SK-N-SH (cell line): ENCODE measurements at regions not wholly inside any gene's neighbourhood (a gene's known extent, or its start where the extent isn't known, plus 50 kb on each side); places are given as distances from the start of the nearest gene placed in this dataset.

ENCODE experiments used
- CTCF ChIA-PET: fragments of 300-600, 350-600 bp; formaldehyde crosslinking; extraction: SDS; loops from one replicate; lab custom pipeline; 2021; lab: Yijun Ruan, JAX
- POLR2A ChIA-PET: fragments of 350-600 bp; sonication (Branson Sonifier 250); formaldehyde crosslinking; extraction: SDS; loops from one replicate; lab custom pipeline; 2020; ENCODE audit warnings: antibody characterized with exemption, inconsistent platforms; lab: Yijun Ruan, JAX
- DNase-seq: peaks from one replicate; pipeline ENCODE4 v3.0.0; 2012
- H2AFZ ChIP-seq: fragments of 200-600 bp; sonication (generic); 2 replicates; pipeline ENCODE4 v1.8.1; 2016; ENCODE audit warnings: antibody characterized with exemption, mild to moderate bottlenecking, low read depth
- H3F3A ChIP-seq: fragments of 200-600 bp; sonication (generic); replicated peaks from 2 replicates; pipeline ENCODE3; 2016; ENCODE audit warnings: antibody characterized with exemption, mild to moderate bottlenecking; ENCODE audit not compliant: insufficient read depth
- H3K27ac ChIP-seq, 2 experiments: fragments of 200-500 bp in 1 of 2; fragments of 200-600 bp in 1 of 2; sonication (Bioruptor generic) in 1 of 2; sonication (generic), shearing (Covaris generic) in 1 of 2; 2 replicates each; pipeline versions ENCODE4 v1.5.1 to v1.6.1; 2014 to 2016; ENCODE audit warnings: low read depth in 2 of 2, inconsistent platforms in 1 of 2, low read length in 1 of 2, mild to moderate bottlenecking in 1 of 2, mixed read lengths in 1 of 2
- H3K27me3 ChIP-seq: fragments of 200-600 bp; sonication (generic), shearing (Covaris generic); 2 replicates; pipeline ENCODE4 v1.6.1; 2016; ENCODE audit warnings: mixed run types; ENCODE audit not compliant: insufficient read depth
- H3K36me3 ChIP-seq, 2 experiments: fragments of 200-500 bp in 1 of 2; fragments of 200-600 bp in 1 of 2; sonication (Bioruptor generic) in 1 of 2; sonication (generic) in 1 of 2; replicated peaks in 1 of 2; 2 replicates each; pipeline versions ENCODE3 to v1.5.1; 2014 to 2016; ENCODE audit warnings: low read length in 1 of 2, mild to moderate bottlenecking in 1 of 2; ENCODE audit not compliant: insufficient read depth in 2 of 2, control insufficient read depth in 1 of 2
- H3K4me1 ChIP-seq, 2 experiments: fragments of 200-500 bp in 1 of 2; fragments of 200-600 bp in 1 of 2; sonication (Bioruptor generic) in 1 of 2; sonication (generic), shearing (Covaris generic) in 1 of 2; 2 replicates each; pipeline versions ENCODE4 v1.5.1 to v1.6.1; 2014 to 2016; ENCODE audit warnings: low read depth in 1 of 2, low read length in 1 of 2, mixed run types in 1 of 2; ENCODE audit not compliant: insufficient read depth in 2 of 2, control insufficient read depth in 1 of 2
- H3K4me2 ChIP-seq: fragments of 200-600 bp; sonication (generic), shearing (Covaris generic); 2 replicates; pipeline ENCODE4 v1.6.1; 2017; ENCODE audit warnings: mixed run types
- H3K4me3 ChIP-seq, 2 experiments: fragments of 200-500 bp in 1 of 2; fragments of 200-600 bp in 1 of 2; sonication (Bioruptor generic) in 1 of 2; sonication (generic), shearing (Covaris generic) in 1 of 2; 2 replicates each; pipeline versions ENCODE4 v1.5.1 to v1.8.1; 2014 to 2016; ENCODE audit warnings: low read depth in 2 of 2, inconsistent platforms in 1 of 2, low read length in 1 of 2, mild to moderate bottlenecking in 1 of 2, mixed read lengths in 1 of 2, moderate library complexity in 1 of 2
- H3K79me2 ChIP-seq: fragments of 200-600 bp; sonication (generic); 2 replicates; pipeline ENCODE4 v1.8.1; 2017; ENCODE audit warnings: mild to moderate bottlenecking; ENCODE audit not compliant: insufficient read depth
- H3K9ac ChIP-seq: fragments of 200-600 bp; sonication (generic); 2 replicates; pipeline ENCODE4 v1.6.1; 2017; ENCODE audit warnings: mixed run types
- H3K9me2 ChIP-seq: fragments of 200-600 bp; sonication (generic); 2 replicates; pipeline ENCODE4 v1.6.1; 2017; ENCODE audit warnings: mixed run types
- H3K9me3 ChIP-seq: fragments of 200-600 bp; sonication (generic); 2 replicates; pipeline ENCODE4 v1.6.1; 2017; ENCODE audit warnings: mixed run types, mild to moderate bottlenecking, moderate library complexity
- H4K20me1 ChIP-seq: fragments of 200-600 bp; sonication (generic); 2 replicates; pipeline ENCODE4 v1.6.1; 2017; ENCODE audit warnings: mild to moderate bottlenecking, mixed run types; ENCODE audit not compliant: insufficient read depth
- EP300 ChIP-seq, 2 experiments: IDR thresholded peaks; 2 replicates each; pipeline versions ENCODE4 v1.4.0 to v1.6.1; 2012; ENCODE audit warnings: borderline replicate concordance in 1 of 2, low read depth in 1 of 2, low read length in 1 of 2
- FOXM1 ChIP-seq: IDR thresholded peaks from 2 replicates; pipeline ENCODE4 v1.4.0; 2012; ENCODE audit warnings: low read depth, mild to moderate bottlenecking
- GATA2 ChIP-seq: sonication (generic); formaldehyde crosslinking; IDR thresholded peaks from 2 replicates; pipeline ENCODE4 v1.5.0; 2020; ENCODE audit warnings: mild to moderate bottlenecking, missing genetic modification reagents
- MXI1 ChIP-seq: IDR thresholded peaks from 2 replicates; pipeline ENCODE4 v1.6.1; 2012; ENCODE audit warnings: mild to moderate bottlenecking, low read depth, low read length, improper control_type of control experiment
- POLR2AphosphoS5 ChIP-seq: IDR thresholded peaks from 2 replicates; pipeline ENCODE4 v1.6.1; 2012; ENCODE audit warnings: low read depth, low read length
- RAD21 ChIP-seq: IDR thresholded peaks from 2 replicates; pipeline ENCODE4 v1.6.1; 2012; ENCODE audit warnings: mild to moderate bottlenecking, low read length
- RFX5 ChIP-seq: IDR thresholded peaks from 2 replicates; pipeline ENCODE4 v1.6.1; 2012; ENCODE audit warnings: mild to moderate bottlenecking, improper control_type of control experiment, low read length
- RXRA ChIP-seq: IDR thresholded peaks from 2 replicates; pipeline ENCODE4 v1.4.0; 2012; ENCODE audit warnings: low read depth, mild to moderate bottlenecking, borderline replicate concordance
- SIN3A ChIP-seq: IDR thresholded peaks from 2 replicates; pipeline ENCODE4 v1.6.1; 2012; ENCODE audit warnings: low read depth, mild to moderate bottlenecking, low read length, moderate library complexity, borderline replicate concordance
- SMC3 ChIP-seq: IDR thresholded peaks from 2 replicates; pipeline ENCODE4 v1.6.1; 2012; ENCODE audit warnings: low read depth, low read length, improper control_type of control experiment
- TEAD4 ChIP-seq: IDR thresholded peaks from 2 replicates; pipeline ENCODE4 v1.4.0; 2012; ENCODE audit warnings: mild to moderate bottlenecking, borderline replicate concordance; ENCODE audit not compliant: insufficient read depth
- YY1 ChIP-seq: IDR thresholded peaks from 2 replicates; pipeline ENCODE4 v1.4.0; 2012; ENCODE audit warnings: low read depth, mild to moderate bottlenecking
- WGBS: methylation state at CpG from one replicate; pipeline ENCODE4 v1.1.6; 2017; ENCODE audit warnings: low lambda C conversion rate; 5-methylcytosine and 5-hydroxymethylcytosine counted together
- TF ChIP-seq, protein P1 (sequence below): IDR thresholded peaks from 2 replicates; pipeline ENCODE4 v1.6.1; 2012; ENCODE audit warnings: mild to moderate bottlenecking, low read depth, low read length, moderate library complexity
- TF ChIP-seq, protein P2 (sequence below): IDR thresholded peaks from 2 replicates; pipeline ENCODE4; 2012
- TF ChIP-seq, protein P3 (sequence below): fragments of 200-600 bp; sonication (generic); IDR thresholded peaks from 2 replicates; pipeline ENCODE4 v1.6.1; 2017; ENCODE audit warnings: antibody characterized with exemption, mild to moderate bottlenecking, moderate library complexity
- TF ChIP-seq, protein P4 (sequence below): IDR thresholded peaks from 2 replicates; pipeline ENCODE4 v1.4.0; 2012; ENCODE audit warnings: low read depth
- TF ChIP-seq, protein P5 (sequence below): fragments of 150-350 bp; IDR thresholded peaks from 2 replicates; pipeline ENCODE4 v1.6.1; 2016; ENCODE audit warnings: mild to moderate bottlenecking, low read depth, low read length

DNA sequence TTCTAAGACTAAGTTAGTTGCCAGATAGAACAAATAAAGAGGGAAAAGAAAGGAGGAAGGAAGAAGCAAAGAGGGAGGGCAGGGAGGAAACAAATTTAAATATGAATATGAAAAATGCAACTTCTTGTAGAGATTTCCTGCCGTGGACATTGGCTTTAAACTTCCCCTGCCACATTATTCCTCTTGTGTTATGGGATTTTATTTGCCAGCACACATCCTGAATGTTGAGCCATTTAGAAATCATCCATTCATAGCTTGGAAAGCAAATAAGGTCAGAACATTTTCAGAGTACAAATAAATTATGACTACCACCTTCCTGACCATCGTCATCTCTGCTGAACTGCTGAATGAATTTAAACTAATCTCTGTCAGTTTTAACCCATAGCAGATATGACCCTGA is 911.9 kb upstream of the LRRN3 start (continued):
- TF ChIP-seq, protein P1, sequence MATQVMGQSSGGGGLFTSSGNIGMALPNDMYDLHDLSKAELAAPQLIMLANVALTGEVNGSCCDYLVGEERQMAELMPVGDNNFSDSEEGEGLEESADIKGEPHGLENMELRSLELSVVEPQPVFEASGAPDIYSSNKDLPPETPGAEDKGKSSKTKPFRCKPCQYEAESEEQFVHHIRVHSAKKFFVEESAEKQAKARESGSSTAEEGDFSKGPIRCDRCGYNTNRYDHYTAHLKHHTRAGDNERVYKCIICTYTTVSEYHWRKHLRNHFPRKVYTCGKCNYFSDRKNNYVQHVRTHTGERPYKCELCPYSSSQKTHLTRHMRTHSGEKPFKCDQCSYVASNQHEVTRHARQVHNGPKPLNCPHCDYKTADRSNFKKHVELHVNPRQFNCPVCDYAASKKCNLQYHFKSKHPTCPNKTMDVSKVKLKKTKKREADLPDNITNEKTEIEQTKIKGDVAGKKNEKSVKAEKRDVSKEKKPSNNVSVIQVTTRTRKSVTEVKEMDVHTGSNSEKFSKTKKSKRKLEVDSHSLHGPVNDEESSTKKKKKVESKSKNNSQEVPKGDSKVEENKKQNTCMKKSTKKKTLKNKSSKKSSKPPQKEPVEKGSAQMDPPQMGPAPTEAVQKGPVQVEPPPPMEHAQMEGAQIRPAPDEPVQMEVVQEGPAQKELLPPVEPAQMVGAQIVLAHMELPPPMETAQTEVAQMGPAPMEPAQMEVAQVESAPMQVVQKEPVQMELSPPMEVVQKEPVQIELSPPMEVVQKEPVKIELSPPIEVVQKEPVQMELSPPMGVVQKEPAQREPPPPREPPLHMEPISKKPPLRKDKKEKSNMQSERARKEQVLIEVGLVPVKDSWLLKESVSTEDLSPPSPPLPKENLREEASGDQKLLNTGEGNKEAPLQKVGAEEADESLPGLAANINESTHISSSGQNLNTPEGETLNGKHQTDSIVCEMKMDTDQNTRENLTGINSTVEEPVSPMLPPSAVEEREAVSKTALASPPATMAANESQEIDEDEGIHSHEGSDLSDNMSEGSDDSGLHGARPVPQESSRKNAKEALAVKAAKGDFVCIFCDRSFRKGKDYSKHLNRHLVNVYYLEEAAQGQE: no peak

DNA sequence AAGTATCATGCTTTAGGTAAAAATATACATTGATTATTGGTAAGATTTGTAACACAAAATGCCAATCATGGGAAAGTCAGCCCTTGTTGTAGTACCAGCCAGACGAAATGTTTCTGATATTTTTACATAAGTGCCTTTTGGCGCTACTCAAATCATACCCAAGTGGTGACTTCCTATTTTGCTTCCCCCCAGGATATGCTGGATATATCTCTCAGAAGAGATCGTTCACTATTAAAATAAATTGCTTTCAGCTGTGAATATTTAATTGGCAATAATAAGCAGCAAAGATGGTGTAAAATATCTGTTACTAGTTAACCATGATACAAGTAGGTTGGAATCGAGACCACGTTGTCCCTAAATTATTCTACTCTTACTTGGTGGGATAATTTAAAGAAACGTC is 909.2 kb upstream of the LRRN3 start:
- WGBS: 54% methylated on average over 6 of the region's 6 CpGs
- POLR2A ChIA-PET: no interaction called here
- CTCF ChIA-PET: no interaction called here

More for the DNA sequence above, 909.2 kb upstream of the LRRN3 start:
- H2AFZ ChIP-seq: no peak overlapping the region
- no peak overlapping the region for H3K4me3 ChIP-seq
- H3K9me2 ChIP-seq: no peaks in the 10 kb centered on the region
- H3K9ac ChIP-seq: no peak overlapping the region
- no peaks in the 10 kb centered on the region for H3K4me1 ChIP-seq
- H3K27me3 ChIP-seq: no peaks in the 10 kb centered on the region
- H3F3A ChIP-seq: no peaks in the 10 kb centered on the region
- H3K36me3 ChIP-seq: no peaks in the 10 kb centered on the region
- TF ChIP-seq POLR2AphosphoS5: no peak
- no peak for TF ChIP-seq GATA2 (CRISPR knock-in tag)
- TF ChIP-seq, protein P2, sequence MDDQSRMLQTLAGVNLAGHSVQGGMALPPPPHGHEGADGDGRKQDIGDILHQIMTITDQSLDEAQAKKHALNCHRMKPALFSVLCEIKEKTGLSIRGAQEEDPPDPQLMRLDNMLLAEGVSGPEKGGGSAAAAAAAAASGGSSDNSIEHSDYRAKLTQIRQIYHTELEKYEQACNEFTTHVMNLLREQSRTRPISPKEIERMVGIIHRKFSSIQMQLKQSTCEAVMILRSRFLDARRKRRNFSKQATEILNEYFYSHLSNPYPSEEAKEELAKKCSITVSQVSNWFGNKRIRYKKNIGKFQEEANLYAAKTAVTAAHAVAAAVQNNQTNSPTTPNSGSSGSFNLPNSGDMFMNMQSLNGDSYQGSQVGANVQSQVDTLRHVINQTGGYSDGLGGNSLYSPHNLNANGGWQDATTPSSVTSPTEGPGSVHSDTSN: no peak
- TF ChIP-seq TEAD4: no peak
- TF ChIP-seq SIN3A: no peak
- TF ChIP-seq, protein P3, sequence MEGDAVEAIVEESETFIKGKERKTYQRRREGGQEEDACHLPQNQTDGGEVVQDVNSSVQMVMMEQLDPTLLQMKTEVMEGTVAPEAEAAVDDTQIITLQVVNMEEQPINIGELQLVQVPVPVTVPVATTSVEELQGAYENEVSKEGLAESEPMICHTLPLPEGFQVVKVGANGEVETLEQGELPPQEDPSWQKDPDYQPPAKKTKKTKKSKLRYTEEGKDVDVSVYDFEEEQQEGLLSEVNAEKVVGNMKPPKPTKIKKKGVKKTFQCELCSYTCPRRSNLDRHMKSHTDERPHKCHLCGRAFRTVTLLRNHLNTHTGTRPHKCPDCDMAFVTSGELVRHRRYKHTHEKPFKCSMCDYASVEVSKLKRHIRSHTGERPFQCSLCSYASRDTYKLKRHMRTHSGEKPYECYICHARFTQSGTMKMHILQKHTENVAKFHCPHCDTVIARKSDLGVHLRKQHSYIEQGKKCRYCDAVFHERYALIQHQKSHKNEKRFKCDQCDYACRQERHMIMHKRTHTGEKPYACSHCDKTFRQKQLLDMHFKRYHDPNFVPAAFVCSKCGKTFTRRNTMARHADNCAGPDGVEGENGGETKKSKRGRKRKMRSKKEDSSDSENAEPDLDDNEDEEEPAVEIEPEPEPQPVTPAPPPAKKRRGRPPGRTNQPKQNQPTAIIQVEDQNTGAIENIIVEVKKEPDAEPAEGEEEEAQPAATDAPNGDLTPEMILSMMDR: no peak
- TF ChIP-seq, protein P4, sequence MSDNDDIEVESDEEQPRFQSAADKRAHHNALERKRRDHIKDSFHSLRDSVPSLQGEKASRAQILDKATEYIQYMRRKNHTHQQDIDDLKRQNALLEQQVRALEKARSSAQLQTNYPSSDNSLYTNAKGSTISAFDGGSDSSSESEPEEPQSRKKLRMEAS: no peak
- TF ChIP-seq YY1: no peak
- TF ChIP-seq FOXM1: no peak
- TF ChIP-seq SMC3: no peak
- no peak for TF ChIP-seq RFX5
- no peak for TF ChIP-seq RXRA
- TF ChIP-seq EP300 (IDR thresholded peaks at IDR 0.05; ENCODE audit: borderline replicate concordance in 1 of 2, low read depth in 1 of 2, low read length in 1 of 2): no peak
- no peak for TF ChIP-seq MXI1
- TF ChIP-seq RAD21: no peak
- TF ChIP-seq, protein P5, sequence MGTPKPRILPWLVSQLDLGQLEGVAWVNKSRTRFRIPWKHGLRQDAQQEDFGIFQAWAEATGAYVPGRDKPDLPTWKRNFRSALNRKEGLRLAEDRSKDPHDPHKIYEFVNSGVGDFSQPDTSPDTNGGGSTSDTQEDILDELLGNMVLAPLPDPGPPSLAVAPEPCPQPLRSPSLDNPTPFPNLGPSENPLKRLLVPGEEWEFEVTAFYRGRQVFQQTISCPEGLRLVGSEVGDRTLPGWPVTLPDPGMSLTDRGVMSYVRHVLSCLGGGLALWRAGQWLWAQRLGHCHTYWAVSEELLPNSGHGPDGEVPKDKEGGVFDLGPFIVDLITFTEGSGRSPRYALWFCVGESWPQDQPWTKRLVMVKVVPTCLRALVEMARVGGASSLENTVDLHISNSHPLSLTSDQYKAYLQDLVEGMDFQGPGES: no peak
- H3K9me3 ChIP-seq: no peaks in the 10 kb centered on the region
- H4K20me1 ChIP-seq: no peaks in the 10 kb centered on the region
- H3K4me2 ChIP-seq: no peak overlapping the region
- no peak for DNase-seq
- no peak overlapping the region for H3K27ac ChIP-seq
- no peaks in the 10 kb centered on the region for H3K79me2 ChIP-seq
